ENCODE measurements at regions not wholly inside any gene's neighbourhood (a gene's known extent, or its start where the extent isn't known, plus 50 kb on each side); places are given as distances from the start of the nearest gene placed in this dataset.

DNA sequence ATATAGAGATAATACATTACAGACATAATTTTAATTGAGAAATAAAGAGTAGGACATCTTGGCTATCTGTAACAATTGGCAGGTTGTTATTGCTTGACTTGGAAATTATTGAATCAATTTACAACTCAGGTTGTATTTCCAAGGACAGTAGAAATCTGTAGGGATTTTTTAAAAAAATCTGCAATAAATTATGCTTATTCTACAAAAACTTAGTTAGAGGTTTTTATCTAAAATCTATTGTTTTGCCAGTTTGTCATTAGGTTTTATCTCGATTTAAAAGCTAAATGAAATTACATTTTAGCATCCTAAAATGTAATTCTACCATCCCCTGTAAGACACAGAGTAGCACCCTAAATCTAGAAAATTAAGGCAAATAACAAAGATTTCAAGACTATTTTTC is 408.8 kb downstream of the COL11A1 start:
- H4K20me1 ChIP-seq (ENCODE audit: insufficient read depth, low read length) = no peaks in the 10 kb centered on the region
- H3K36me3 ChIP-seq (ENCODE audit: control insufficient read depth, insufficient read depth, low read length) = no peaks in the 10 kb centered on the region
- no peak overlapping the region for H3K14ac ChIP-seq (replicated peaks; ENCODE audit: low read depth, low read length)
- H4K91ac ChIP-seq (ENCODE audit: insufficient read depth, low read depth, low read length) = no peak overlapping the region
- ATAC-seq (ENCODE audit: low read depth) = no peak
- no peak overlapping the region for H3K27ac ChIP-seq (ENCODE audit: insufficient read depth, low read length)
- ChIA-PET POLR2A (ENCODE audit: unreplicated experiment) (no interaction called here), CTCF (no interaction called here)
- H2BK120ac ChIP-seq (ENCODE audit: low read depth, low read length) = no peak overlapping the region
- no peak overlapping the region for H3K9ac ChIP-seq (ENCODE audit: low read depth, low read length)
- no peaks in the 10 kb centered on the region for H3K9me3 ChIP-seq (ENCODE audit: control insufficient read depth, insufficient read depth, low read length)
- H2AK9ac ChIP-seq (replicated peaks; ENCODE audit: low read depth, low read length, poor library complexity) = no peak overlapping the region
- in situ Hi-C loops (cut with MboI; ENCODE audit: low sequenced_read_pairs) (no loop called here), dilution Hi-C loops (cut with HindIII; ENCODE audit: low sequenced_read_pairs, unreplicated experiment) (no loop called here), intact Hi-C loops (cut with micrococcal nuclease) (no loop called here)
- no peak overlapping the region for H3K56ac ChIP-seq (ENCODE audit: extremely low read depth, insufficient read depth, low read length)
- H3K18ac ChIP-seq (ENCODE audit: low read depth, low read length) = no peak overlapping the region
- BruUV-seq (replicated peaks) = no TSS peak
- H2BK15ac ChIP-seq (ENCODE audit: low read depth, low read length) = no peak overlapping the region
- no peak overlapping the region for H2AFZ ChIP-seq (replicated peaks; ENCODE audit: low read length, poor library complexity)
- no peaks in the 10 kb centered on the region for H3K79me1 ChIP-seq (ENCODE audit: low read depth in 1 of 2, low read length in 2 of 2)
- no peak overlapping the region for H2AK5ac ChIP-seq (ENCODE audit: low read depth, low read length)
- DNase-seq = no peak
- no peaks in the 10 kb centered on the region for H3K9me1 ChIP-seq (ENCODE audit: insufficient read depth, low read length)
- TF ChIP-seq MXI1 (IDR thresholded peaks at IDR 0.05; ENCODE audit: borderline replicate concordance, low read depth, low read length) (no peak), RFX5 (IDR thresholded peaks at IDR 0.05; ENCODE audit: low read depth, low read length) (no peak), RAD21 (IDR thresholded peaks at IDR 0.05; ENCODE audit: low read length) (no peak)
- H2BK5ac ChIP-seq (ENCODE audit: low read depth, low read length, poor library complexity, severe bottlenecking) = no peak overlapping the region
- H3K4ac ChIP-seq (ENCODE audit: low read depth, low read length) = no peak overlapping the region
- H4K8ac ChIP-seq (ENCODE audit: low read depth in 2 of 2, low read length in 2 of 2) = no peak overlapping the region
- H3K4me2 ChIP-seq (ENCODE audit: low read depth, low read length) = no peak overlapping the region
- no peak overlapping the region for H2BK20ac ChIP-seq (ENCODE audit: low read depth, low read length)
- H3K4me1 ChIP-seq (ENCODE audit: control insufficient read depth, insufficient read depth, low read length) = no peaks in the 10 kb centered on the region
- no peaks in the 10 kb centered on the region for H3K27me3 ChIP-seq (ENCODE audit: control insufficient read depth, insufficient read depth, low read length)
- no peak overlapping the region for H3K23ac ChIP-seq (ENCODE audit: low read depth, low read length)
- no peak overlapping the region for H4K5ac ChIP-seq (ENCODE audit: low read depth, low read length)
- no peak overlapping the region for H3K4me3 ChIP-seq (ENCODE audit: insufficient read depth, low read depth, low read length)
- WGBS, 2 experiments (ENCODE audit: extremely low coverage in 2 of 2, insufficient read length in 1 of 2) = no CpG with 5 or more reads among the region's 1 CpG
